Type B pancreatic cell (in vitro differentiated cells): ENCODE measurements at regions not wholly inside any gene's neighbourhood (a gene's known extent, or its start where the extent isn't known, plus 50 kb on each side); places are given as distances from the start of the nearest gene placed in this dataset.

ENCODE experiments used
- DNase-seq: peaks from one replicate; pipeline ENCODE4 v3.0.0; 2021; ENCODE audit warnings: mixed read lengths; ENCODE audit not compliant: unreplicated experiment; ENCODE audit errors: extremely low spot score
- H3K27ac Mint-ChIP-seq: 2 replicates; pipeline ENCODE4 v1.8.0; 2021; ENCODE audit warnings: mild to moderate bottlenecking, mixed read lengths
- H3K27me3 Mint-ChIP-seq: 2 replicates; pipeline ENCODE4 v1.8.0; 2021; ENCODE audit warnings: mixed read lengths
- H3K36me3 Mint-ChIP-seq: 2 replicates; pipeline ENCODE4 v1.8.0; 2021; ENCODE audit warnings: mixed read lengths
- H3K4me1 Mint-ChIP-seq: one replicate; pipeline ENCODE4 v1.8.0; 2021; ENCODE audit warnings: mixed read lengths; ENCODE audit not compliant: unreplicated experiment
- H3K4me3 Mint-ChIP-seq: 2 replicates; pipeline ENCODE4 v1.8.0; 2021; ENCODE audit warnings: mild to moderate bottlenecking, mixed read lengths
- H3K9me3 Mint-ChIP-seq: 2 replicates; pipeline ENCODE4 v1.8.0; 2021; ENCODE audit warnings: mixed read lengths
- TF ChIP-seq, protein P1 (sequence below): fragments of 200-600 bp; sonication (generic); conservative IDR thresholded peaks from 2 replicates; pipeline ENCODE4 v1.5.0; 2021; ENCODE audit warnings: antibody characterized with exemption, mild to moderate bottlenecking

DNA sequence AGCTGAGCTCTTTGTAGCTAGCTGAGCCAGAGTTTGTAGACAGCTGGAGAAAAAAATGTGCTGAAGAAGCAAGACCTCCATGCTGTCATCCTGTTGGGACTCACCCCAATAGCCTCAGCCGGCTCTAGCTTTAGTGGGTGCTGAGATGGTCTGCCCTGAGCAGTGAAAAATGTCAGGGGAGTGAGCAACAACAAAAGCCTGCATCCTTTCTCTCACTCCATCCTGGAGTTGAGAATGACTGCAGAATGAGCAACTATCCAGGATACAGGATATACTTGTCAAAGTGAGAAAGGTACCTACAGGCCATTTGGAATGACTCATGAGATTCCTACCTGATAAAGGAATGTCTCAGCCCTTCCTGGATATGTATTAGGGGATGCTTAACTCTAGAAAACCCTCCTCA, 146.1 kb upstream of the DLX2 start:
- no peak for DNase-seq
- Mint-ChIP-seq H3K9me3 (peaks cover 5% of the 10 kb centered on the region), H3K4me1 (peaks cover 21% of the 10 kb centered on the region), H3K36me3 (no peaks in the 10 kb centered on the region), H3K27me3 (no peaks in the 10 kb centered on the region), H3K4me3 (no peak overlapping the region), H3K27ac (no peak overlapping the region)
- TF ChIP-seq, protein P1, sequence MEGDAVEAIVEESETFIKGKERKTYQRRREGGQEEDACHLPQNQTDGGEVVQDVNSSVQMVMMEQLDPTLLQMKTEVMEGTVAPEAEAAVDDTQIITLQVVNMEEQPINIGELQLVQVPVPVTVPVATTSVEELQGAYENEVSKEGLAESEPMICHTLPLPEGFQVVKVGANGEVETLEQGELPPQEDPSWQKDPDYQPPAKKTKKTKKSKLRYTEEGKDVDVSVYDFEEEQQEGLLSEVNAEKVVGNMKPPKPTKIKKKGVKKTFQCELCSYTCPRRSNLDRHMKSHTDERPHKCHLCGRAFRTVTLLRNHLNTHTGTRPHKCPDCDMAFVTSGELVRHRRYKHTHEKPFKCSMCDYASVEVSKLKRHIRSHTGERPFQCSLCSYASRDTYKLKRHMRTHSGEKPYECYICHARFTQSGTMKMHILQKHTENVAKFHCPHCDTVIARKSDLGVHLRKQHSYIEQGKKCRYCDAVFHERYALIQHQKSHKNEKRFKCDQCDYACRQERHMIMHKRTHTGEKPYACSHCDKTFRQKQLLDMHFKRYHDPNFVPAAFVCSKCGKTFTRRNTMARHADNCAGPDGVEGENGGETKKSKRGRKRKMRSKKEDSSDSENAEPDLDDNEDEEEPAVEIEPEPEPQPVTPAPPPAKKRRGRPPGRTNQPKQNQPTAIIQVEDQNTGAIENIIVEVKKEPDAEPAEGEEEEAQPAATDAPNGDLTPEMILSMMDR, result no peak

DNA sequence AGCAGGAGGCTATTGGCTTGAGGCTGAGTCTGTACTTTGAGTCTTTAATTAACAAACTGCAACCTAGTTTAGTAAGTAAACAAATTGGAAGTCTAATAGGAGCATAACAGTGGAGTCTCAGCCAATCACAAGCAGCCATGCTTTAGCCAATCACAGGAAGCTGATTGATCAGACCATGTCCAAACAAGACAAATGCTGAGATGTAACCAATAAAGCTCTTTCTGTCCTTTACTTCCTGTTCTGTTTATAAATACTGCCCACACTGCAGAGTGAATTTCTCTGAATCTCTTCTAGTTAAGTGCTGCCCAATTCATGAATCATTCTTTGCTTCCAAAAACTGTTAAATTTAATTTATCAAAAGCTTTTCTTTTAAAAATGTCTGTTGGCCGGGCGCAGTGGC, 146.6 kb upstream of the DLX2 start:
- TF ChIP-seq, protein P1, result no peak
- Mint-ChIP-seq H3K4me3 (no peak overlapping the region), H3K36me3 (no peaks in the 10 kb centered on the region), H3K27me3 (no peaks in the 10 kb centered on the region), H3K27ac (no peak overlapping the region), H3K9me3 (peaks cover 5% of the 10 kb centered on the region), H3K4me1 (peaks cover 21% of the 10 kb centered on the region)
- DNase-seq, result no peak

DNA sequence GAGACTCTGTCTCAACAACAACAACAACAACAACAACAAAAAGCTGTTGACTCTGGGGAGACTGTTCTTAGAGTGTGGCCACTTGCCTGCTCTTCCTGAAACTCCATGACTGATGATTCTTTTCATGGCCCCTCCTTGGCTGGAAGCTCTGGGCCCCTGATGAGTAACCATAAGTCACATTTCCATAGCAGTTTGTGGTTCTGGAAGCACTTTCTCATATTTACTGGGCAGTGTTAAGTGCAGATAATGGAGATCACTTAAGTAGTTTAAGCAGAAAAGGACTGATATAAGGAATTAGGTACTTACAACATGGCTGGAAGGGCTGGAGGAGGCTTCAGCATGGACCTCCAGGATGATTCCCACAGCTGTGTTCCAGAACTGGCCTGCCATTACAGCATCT, 147.3 kb upstream of the DLX2 start:
- H3K9me3 Mint-ChIP-seq, result peaks cover 5% of the 10 kb centered on the region
- no peaks in the 10 kb centered on the region for H3K27me3 Mint-ChIP-seq
- H3K27ac Mint-ChIP-seq, result no peak overlapping the region
- no peak for DNase-seq
- no peaks in the 10 kb centered on the region for H3K36me3 Mint-ChIP-seq
- no peak overlapping the region for H3K4me3 Mint-ChIP-seq
- TF ChIP-seq, protein P1, result no peak
- H3K4me1 Mint-ChIP-seq, result peaks cover 21% of the 10 kb centered on the region

DNA sequence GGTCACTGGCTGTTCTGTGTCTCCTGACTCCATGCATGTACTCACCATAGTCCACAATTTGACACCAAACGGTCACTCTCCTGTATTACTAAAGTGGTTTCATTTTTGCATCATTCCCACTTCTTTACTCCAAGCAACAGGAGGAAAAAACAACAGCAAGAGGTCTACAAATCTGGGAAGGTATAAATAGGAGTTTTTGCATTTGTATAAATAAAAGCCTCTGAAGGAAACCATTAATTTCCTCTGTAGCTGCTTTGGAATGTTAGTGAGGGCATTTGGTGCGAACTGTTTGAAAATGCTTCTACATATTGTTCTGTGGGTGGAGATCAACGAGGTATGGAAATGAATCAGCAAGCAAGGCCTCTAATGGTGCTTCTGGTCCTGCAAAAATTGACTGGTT, 148.5 kb upstream of the DLX2 start:
- H3K27ac Mint-ChIP-seq, result no peak overlapping the region
- no peaks in the 10 kb centered on the region for H3K36me3 Mint-ChIP-seq
- peaks cover 5% of the 10 kb centered on the region for H3K9me3 Mint-ChIP-seq
- DNase-seq, result no peak
- TF ChIP-seq, protein P1, result no peak
- H3K4me3 Mint-ChIP-seq, result no peak overlapping the region
- peaks cover 21% of the 10 kb centered on the region for H3K4me1 Mint-ChIP-seq
- no peaks in the 10 kb centered on the region for H3K27me3 Mint-ChIP-seq

DNA sequence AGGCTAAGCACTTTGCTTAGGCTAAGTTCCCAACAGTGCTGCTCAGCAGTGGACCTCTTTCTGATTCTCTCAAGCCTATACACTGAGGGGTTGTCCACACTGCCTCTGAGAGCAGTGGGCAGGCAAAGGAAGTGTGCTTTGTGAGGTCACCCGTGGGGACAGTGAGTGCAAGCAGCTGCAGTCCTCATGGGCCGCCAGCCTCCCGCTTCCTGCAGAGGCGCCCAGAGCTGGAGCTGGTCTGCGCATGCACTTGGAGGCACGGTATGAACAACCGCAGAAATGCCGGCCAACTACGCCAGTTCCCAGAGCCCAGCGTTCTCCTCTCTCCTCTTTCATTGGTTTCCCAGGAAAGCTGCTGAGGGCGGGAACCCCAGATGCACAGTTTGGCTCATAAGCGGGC, 149.5 kb upstream of the DLX2 start:
- peaks cover 12% of the 10 kb centered on the region for H3K4me1 Mint-ChIP-seq

More for the DNA sequence above, 149.5 kb upstream of the DLX2 start:
- TF ChIP-seq, protein P1, result no peak
- no peak for DNase-seq
- Mint-ChIP-seq H3K27me3 (no peaks in the 10 kb centered on the region), H3K9me3 (no peaks in the 10 kb centered on the region), H3K4me3 (no peak overlapping the region), H3K36me3 (no peaks in the 10 kb centered on the region), H3K27ac (no peak overlapping the region)
